Transverse colon (tissue), 4 donors: ENCODE measurements at regions not wholly inside any gene's neighbourhood (a gene's known extent, or its start where the extent isn't known, plus 50 kb on each side); places are given as distances from the start of the nearest gene placed in this dataset.

ENCODE experiments used
- DNase-seq: peaks from one replicate; pipeline ENCODE4 v3.0.0-alpha.2; 2019
- H3K27ac ChIP-seq, 4 donors: fragments of 200-600 bp; sonication (generic); 2 replicates each; pipeline ENCODE4 v1.5.1; 2016 to 2018; ENCODE audit warnings: inconsistent platforms in 4 of 4
- H3K27me3 ChIP-seq: fragments of 200-600 bp; sonication (generic); 2 replicates; pipeline ENCODE4 v1.5.1; 2017; ENCODE audit warnings: inconsistent platforms
- H3K36me3 ChIP-seq, 4 donors: fragments of 200-600 bp; sonication (generic); 2 replicates each; pipeline ENCODE4 v1.5.1; 2017 to 2019; ENCODE audit warnings: inconsistent platforms in 4 of 4
- H3K4me1 ChIP-seq, 4 donors: fragments of 200-600 bp; sonication (generic); 2 replicates each; pipeline ENCODE4 v1.5.1; 2017 to 2020; ENCODE audit warnings: inconsistent platforms in 4 of 4
- H3K4me3 ChIP-seq, 4 donors: fragments of 200-600 bp; sonication (generic); 1 replicate in 1 of 4; 2 replicates in 3 of 4; pipeline versions ENCODE4 v1.5.1 to v1.6.1; 2017 to 2019; ENCODE audit warnings: inconsistent platforms in 4 of 4
- H3K9me3 ChIP-seq, 2 donors: fragments of 200-600 bp; sonication (generic); 2 replicates each; pipeline ENCODE4 v1.5.1; 2017 to 2019; ENCODE audit warnings: inconsistent platforms in 2 of 2
- CTCF ChIP-seq, 5 experiments: fragments of 200-600 bp in 3 of 5; fragments of 450-650 bp in 2 of 5; sonication (generic) in 3 of 5; IDR thresholded peaks; 1 replicate in 2 of 5; 2 replicates in 3 of 5; pipeline ENCODE4 v1.5.1; 2016 to 2017; ENCODE audit warnings: antibody characterized with exemption in 5 of 5, inconsistent platforms in 3 of 5, mild to moderate bottlenecking in 2 of 5, moderate library complexity in 1 of 5
- EP300 ChIP-seq: sonication (generic); formaldehyde crosslinking; IDR thresholded peaks from one replicate; pipeline ENCODE4 v1.6.1; 2017; ENCODE audit warnings: antibody characterized with exemption, low read depth
- POLR2A ChIP-seq: fragments of 450-650 bp; IDR thresholded peaks from one replicate; pipeline ENCODE4 v1.6.1; 2016; ENCODE audit warnings: antibody characterized with exemption, mild to moderate bottlenecking, moderate library complexity
- POLR2AphosphoS5 ChIP-seq, 3 donors: sonication (generic); formaldehyde crosslinking; IDR thresholded peaks; one replicate each; pipeline ENCODE4 v1.6.1; 2016; ENCODE audit warnings: antibody characterized with exemption in 3 of 3
- WGBS, 2 donors: methylation state at CpG; one replicate each; pipeline ENCODE4 v1.1.5; 2018; ENCODE audit warnings: low coverage in 1 of 2; 5-methylcytosine and 5-hydroxymethylcytosine counted together
- in situ Hi-C, 4 donors: fragments of 200-750 bp; cut with MboI; loops; one replicate each; pipeline versions ENCODE4 v1.15.0 to v1.15.1; 2017; ENCODE audit warnings: low sequenced_read_pairs in 3 of 4, low pct_ligation_motif_present in 1 of 4, low pct_unique_long_range_greater_than_20kb in 1 of 4
- intact Hi-C: fragments of 100-400 bp; cut with DNase I; formaldehyde crosslinking; loops from one replicate; pipeline ENCODE4 v1.15.1; 2023; ENCODE audit warnings: low total_unique reads

DNA sequence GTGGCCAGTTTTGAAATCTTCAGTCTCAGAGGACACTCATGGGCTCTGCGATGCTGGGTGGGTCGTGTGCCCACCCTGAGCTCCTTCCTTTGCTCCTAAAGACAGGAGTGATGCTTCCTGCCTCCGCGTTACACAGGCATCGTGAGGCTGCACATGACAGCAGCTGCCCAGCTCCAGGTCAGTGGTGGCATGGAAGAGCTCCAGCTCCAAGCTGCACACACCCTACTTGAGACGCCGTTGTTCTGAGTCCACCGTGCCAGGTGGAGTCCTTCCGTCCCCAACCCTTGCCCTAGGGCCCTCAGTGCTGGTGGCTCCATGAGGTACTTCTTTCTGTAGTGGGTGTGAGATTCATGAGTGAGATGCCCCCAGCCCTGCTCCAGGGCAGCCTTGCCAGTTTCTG is 794.1 kb downstream of the BRD1 start:
- no peak overlapping the region for H3K4me3 ChIP-seq
- DNase-seq = no peak
- intact Hi-C loops (no loop called here), in situ Hi-C loops (no loop called here)
- H3K9me3 ChIP-seq = no peaks in the 10 kb centered on the region
- no peaks in the 10 kb centered on the region for H3K4me1 ChIP-seq
- no peak for TF ChIP-seq POLR2AphosphoS5 (IDR thresholded peaks at IDR 0.05)
- no peak for TF ChIP-seq EP300
- no peak for TF ChIP-seq POLR2A
- WGBS, 2 donors = 88% methylated on average over 9 of the region's 9 CpGs; no CpG with 5 or more reads in 1 of the 2 donors
- no peak overlapping the region for H3K27ac ChIP-seq
- no peaks in the 10 kb centered on the region for H3K36me3 ChIP-seq
- H3K27me3 ChIP-seq = no peaks in the 10 kb centered on the region

DNA sequence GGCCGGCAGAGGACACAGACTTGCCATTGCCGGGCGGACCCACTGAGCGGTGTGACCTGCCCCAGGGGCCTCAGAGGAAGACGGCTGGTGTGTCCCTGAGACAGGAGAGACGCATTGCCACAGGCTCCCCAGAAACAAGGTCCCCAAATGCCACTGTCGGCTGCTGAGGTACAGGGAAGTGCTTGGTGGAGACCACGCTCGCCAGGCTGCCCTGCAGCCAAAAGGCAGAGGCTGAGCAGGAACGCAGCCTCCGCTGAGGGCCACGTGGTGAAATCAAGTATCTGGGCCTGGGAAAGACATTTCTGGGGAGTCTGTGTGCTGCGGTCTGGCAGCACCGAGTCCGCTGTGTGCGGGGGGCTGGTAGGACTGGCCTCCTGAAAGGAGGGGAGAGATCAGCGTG is 794.9 kb downstream of the BRD1 start:
- Histone ChIP-seq H3K36me3 (no peaks in the 10 kb centered on the region), H3K9me3 (no peaks in the 10 kb centered on the region), H3K4me1 (no peaks in the 10 kb centered on the region), H3K4me3 (no peak overlapping the region), H3K27ac (no peak overlapping the region), H3K27me3 (no peaks in the 10 kb centered on the region)
- intact Hi-C loops = no loop called here
- in situ Hi-C loops = no loop called here
- DNase-seq = no peak
- WGBS, 2 donors = 76 to 80% methylated on average over 3 to 14 of the region's 17 CpGs
- TF ChIP-seq EP300 (no peak), POLR2A (no peak), CTCF (IDR thresholded peaks at IDR 0.05) (no peak), POLR2AphosphoS5 (IDR thresholded peaks at IDR 0.05) (no peak)

GRCh38 chr22:49031746-49032330 is 795.8 kb downstream of the BRD1 start:
- H3K36me3 ChIP-seq = no peaks in the 10 kb centered on the region
- in situ Hi-C loops = no loop called here
- no peak overlapping the region for H3K27ac ChIP-seq
- intact Hi-C loops = no loop called here
- H3K27me3 ChIP-seq = no peaks in the 10 kb centered on the region
- TF ChIP-seq EP300 (no peak), POLR2A (no peak), CTCF (IDR thresholded peaks at IDR 0.05) (no peak)
- DNase-seq = no peak
- no peaks in the 10 kb centered on the region for H3K9me3 ChIP-seq
- no peak overlapping the region for H3K4me3 ChIP-seq
- 30 to 59% methylated on average over 3 to 6 of the region's 6 CpGs for WGBS, 2 donors
- no peaks in the 10 kb centered on the region for H3K4me1 ChIP-seq

GRCh38 chr22:49028111-49028510 is 799.6 kb downstream of the BRD1 start:
- 75% methylated on average over 6 of the region's 7 CpGs; no CpG with 5 or more reads in 1 of the 2 donors for WGBS, 2 donors

More at GRCh38 chr22:49028111-49028510, 799.6 kb downstream of the BRD1 start:
- Histone ChIP-seq H3K4me3 (no peak overlapping the region), H3K27me3 (no peaks in the 10 kb centered on the region), H3K36me3 (no peaks in the 10 kb centered on the region), H3K4me1 (no peaks in the 10 kb centered on the region), H3K9me3 (no peaks in the 10 kb centered on the region), H3K27ac (no peak overlapping the region)
- TF ChIP-seq EP300 (no peak), CTCF (IDR thresholded peaks at IDR 0.05) (no peak), POLR2A (no peak), POLR2AphosphoS5 (IDR thresholded peaks at IDR 0.05) (no peak)
- intact Hi-C loops (no loop called here), in situ Hi-C loops (no loop called here)
- no peak for DNase-seq
